Fibroblast of skin of back (primary cell): ENCODE measurements at regions not wholly inside any gene's neighbourhood (a gene's known extent, or its start where the extent isn't known, plus 50 kb on each side); places are given as distances from the start of the nearest gene placed in this dataset.
A peak's percentile ranks its signal among the peaks of the same experiment; 100 is the strongest.
"Not testable (repeated sequence)": the region's sequence is repeated elsewhere in the genome, so short reads cannot be mapped to it uniquely, and the experiment has no call there.

Experiments used
- DNase-seq: peaks from one replicate; pipeline ENCODE4 v3.0.0-alpha.2; 2013

DNA sequence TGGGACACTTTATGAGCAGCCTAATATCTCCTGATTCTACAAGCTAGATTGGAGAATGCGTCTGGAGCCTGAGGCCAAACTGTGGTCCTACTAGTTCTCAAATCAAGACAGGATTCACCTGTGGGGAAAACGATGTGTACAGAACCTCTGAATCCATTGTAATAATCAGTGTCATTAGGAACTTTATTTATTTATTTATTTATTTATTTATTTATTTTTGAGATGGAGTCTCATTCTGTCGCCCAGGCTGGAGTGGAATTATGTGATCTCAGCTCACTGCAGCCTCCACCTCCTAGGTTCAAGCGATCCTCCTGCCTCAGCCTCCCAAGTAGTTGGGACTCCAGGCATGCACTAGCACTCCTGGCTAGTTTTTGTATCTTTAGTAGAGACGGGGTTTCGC is 52.6 kb upstream of the KIF26B start:
- DNase-seq = not testable (repeated sequence)

DNA sequence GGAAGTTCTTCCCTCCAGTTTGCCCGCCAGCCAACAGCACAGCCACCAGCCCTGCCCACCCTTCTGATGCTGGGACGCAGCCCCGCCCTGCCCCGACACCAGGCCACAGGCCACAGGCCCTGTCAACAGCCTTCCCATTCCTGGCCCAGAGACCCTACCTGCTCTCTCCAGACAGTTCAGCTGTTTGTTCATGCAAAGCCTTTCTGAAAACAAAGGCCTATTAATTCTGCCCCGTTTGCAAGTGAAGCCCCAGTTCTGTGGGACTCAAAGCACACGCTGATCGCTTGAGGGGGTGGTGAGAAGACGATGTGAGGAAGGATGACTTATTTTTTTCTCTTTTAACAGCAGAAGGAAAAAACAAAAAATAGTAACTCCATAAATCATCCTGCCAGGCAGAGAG is 55.4 kb upstream of the KIF26B start:
- DNase-seq = no peak

DNA sequence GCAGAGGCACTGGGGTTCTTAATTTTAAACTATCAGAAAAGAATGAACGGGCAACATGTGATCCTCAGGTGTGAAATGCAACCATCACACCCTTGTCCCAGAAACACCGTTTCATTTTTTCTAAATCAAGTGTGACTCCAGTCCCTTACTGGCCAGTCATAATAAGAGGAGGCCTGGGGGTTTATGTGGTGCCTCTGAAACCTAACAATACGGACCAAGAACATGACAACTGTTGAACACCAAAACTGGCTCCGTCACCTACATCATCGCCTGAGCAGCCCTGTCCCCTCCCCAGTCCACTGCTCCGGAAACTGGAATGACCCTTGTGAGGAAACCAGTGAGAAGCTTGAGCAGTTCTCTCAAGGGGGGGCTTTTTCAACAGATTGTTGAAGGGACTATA is 55.9 kb upstream of the KIF26B start:
- DNase-seq = no peak

DNA sequence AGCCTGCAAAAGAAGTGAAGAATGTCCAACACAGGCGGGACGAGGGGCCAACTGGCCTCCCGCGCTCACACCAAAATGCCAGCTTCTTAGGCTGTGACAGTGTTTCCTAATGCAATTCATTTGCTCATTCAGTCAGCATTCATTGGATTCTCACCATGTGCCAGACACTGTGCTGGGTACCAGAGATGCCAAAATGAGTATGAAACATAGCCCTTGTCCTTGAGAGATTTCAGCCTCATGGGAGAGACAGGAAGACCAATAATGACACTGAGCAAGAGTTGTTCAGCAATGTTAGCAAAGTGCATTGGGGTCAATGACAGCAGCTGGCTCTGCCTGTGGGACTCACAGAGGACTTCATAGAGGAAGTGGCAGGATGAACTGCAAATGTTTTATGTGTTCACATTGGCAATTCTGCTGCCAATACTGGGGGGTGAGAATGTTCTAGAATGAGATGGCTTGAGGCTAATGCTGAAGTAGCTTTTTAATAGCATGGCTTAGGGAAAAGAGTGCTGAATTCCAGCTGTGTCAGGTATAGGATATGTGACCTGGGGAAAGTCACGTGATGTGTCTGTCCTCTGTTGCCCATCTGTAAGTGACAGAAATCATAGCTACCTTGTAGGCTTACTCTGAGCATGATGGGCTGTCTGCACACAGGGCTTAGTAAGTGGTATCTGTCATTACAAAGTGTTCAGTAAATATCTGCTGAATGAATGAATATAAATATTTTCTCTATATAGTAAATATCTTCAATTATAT is 58.3 kb upstream of the KIF26B start:
- no peak for DNase-seq

DNA sequence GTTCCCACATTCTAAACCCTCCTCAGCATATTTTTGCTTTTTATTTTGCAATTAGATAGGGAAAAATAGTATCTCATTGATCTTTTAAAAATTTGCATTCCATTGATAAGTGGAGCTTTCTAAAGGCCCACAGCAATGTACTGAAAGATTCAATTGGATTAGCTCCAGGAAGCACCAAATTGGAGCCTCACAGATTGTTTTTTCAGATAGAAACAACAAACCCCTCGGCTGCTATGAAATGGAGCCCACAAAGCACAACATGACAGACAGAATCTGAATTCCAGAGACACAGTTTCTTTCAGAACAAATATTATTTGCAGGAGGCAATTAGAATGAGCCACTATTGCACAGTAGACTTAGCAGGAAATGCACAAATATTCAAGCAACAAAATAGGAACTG is 58.9 kb upstream of the KIF26B start:
- no peak for DNase-seq

DNA sequence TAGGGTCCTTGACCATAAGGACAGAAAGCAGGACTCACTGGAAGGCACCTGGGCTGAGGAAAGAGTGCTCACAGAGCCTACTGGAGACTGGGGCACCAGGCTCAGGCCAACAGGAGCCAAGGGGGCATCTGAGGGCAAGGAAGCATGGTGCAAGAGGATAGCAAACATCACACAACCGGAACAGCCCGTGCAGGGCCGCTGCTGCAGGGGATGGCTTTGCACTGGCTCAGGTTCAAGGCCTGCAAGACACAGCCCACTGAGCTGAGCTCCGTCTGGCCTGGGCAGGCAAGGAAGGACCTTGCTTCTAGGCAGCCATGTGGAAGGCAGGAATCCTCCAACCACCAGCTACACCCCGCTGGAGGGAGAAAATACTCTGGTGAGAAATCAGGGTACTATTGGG is 59.8 kb upstream of the KIF26B start:
- DNase-seq = no peak

DNA sequence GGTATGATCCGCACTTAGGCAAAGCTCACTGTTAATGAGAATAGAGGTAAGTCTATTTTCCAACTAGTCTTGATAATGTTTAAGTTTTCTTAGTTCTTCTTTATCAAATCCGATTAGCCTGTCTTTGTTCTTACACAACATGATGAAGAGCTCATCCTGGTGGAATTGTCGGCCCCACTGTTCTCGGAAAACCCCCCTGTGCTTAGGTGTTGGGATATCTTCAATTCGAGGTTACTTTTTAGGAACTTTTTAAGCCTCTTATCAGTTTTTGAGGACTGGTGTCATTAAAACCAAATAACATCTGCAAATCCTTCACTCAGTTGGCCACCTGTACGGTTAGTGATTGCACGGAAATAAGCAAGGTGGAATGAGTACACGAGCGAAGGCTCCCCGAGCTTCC is 60.7 kb upstream of the KIF26B start:
- DNase-seq = no peak

DNA sequence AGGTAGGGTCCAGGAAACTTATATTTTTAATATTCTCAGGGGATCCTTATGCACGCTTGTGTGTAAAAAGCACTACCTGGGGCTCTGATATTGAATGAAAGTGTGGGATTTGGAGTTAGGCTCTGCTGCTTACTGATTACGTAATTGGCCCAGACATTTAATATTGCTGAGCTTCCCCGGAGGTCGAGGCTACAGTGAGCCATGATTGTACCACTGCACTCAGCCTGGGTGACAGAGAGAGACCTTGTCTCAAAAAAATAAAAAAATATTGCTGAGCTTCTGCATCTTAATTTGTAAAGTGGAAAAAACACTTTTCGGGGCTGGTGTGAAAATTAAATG is 62.2 kb upstream of the KIF26B start:
- no peak for DNase-seq

DNA sequence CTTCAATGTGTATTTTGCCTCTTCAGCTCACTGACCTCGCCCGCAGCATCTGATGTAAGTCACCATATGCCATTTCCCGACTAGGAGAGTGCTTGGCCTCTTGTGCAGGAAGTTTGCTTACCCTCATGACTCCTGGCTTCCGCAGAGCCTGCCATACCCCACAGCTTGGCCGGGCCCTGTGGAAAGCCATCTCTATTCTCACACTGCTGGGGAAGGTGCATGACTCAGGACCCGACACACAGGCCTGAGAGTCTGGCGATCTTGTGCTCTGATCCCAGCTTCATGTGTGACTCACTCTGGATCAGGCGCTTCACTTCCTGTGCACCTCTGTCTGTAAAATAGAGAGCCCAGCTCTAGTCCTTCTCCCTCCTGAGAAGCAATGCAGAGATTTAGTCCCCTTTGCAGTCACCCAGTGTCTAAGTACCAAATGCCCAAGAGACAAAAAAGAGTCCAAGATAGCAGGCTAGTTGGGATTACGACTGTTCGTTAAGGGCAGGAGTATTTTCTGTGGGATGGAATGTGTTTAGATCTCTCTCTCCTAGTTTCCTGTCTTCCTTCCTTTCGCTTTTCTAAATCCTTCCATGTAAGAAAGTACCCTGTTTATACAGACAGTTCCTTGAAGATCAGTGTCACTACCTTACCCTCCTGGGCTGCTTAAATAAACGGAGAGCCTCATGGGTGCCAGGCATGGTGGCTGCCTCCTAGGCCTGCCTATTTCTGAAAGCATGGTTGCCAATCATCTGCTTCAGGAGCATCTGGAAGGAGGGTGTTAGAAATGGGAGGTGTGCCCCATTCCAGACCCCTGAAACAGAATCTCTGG is 62.8 kb upstream of the KIF26B start:
- DNase-seq = peak; percentile 97

DNA sequence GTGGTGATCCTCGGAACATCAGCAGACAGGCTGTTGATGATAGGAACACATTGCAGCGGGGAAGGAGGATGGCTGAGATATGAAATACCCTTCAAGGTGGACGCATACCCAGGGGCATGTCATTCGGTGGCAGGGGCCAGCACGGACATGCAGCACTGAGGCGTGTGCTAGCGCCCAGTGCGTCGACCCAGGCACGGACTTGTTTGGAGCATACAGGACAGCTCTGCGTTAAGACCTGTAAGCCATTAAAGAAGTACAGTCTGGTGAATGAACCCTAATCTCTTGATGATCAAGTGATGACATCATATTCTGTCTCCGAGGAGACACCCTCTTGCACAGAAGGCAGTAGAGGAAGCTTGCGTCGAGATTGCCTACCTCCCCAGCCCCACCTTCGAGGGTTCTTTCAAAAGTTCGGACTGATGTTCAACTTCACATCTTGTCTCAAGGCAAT is 63.6 kb upstream of the KIF26B start:
- DNase-seq = no peak

DNA sequence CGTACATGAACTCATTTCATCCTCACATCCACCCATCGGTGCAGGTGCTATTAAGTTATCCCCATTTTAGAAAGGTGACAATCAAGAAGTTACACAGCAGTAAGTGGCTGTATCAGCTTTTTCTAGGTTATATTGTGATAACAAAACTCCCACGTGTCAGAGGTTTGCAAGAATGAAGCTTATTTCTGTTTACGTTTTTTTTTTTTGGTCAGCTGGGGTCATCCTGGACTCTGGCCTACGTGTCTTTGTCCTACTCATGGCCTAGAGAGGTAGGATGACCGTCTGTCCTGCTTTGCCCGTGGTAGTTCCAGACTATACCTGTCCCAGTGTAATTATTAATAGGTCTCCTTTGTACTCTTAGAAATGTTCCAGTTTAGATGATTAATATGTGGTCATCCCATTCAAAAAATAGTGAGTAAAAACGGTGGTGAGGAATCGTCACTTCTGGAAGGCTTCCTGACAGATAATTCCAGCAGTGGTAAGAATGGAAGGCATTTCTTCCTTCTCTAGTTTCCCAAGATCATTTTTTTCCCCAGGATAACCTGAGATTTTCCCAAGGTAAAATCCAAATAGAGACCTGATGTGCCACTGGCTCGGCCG is 64.2 kb upstream of the KIF26B start:
- no peak for DNase-seq

DNA sequence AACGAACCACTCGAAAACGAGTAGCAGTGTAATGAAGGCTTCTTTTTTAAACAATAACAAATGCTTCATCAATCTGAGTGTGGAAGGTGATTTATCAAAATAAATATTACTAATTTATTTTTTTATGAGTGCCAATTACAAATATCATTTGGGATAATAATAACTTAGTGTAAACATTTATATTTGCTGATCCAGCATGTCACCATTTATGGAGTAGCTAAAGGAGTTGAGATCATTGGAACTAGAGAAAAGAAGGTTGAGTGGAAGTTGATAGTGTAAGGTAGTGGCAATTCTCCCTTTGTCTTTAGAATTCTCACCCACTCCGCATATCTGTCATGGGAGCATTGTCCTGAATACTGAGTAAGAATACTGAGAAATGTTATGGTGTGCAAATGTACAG is 67.1 kb upstream of the KIF26B start:
- no peak for DNase-seq

DNA sequence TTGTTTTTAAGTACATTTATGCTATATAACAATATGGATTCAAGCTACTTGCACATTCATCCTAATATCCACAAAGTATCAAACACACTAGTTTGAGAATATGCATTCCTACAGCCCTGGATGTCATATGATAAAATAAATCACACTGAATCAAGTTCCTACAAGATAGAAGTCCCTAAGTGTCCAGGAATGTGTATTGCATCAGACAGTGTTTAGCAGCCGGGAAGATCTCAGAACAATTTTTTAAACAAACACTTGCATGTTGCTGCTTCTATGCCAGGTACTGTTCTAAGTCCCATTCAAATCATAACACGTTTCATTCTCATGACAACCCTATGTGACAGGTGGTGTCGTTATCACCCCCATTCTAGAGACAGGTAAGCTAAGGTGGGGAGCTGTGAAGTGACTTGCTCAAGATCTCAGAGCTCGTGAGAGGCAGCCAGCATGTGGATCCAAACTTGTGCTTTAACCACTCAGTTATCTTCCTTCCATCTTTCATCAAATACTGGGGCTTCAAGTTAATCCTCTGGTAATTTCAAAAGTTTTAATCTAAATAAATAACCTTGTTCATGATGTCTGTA is 68.3 kb upstream of the KIF26B start:
- peak; percentile 81 for DNase-seq

DNA sequence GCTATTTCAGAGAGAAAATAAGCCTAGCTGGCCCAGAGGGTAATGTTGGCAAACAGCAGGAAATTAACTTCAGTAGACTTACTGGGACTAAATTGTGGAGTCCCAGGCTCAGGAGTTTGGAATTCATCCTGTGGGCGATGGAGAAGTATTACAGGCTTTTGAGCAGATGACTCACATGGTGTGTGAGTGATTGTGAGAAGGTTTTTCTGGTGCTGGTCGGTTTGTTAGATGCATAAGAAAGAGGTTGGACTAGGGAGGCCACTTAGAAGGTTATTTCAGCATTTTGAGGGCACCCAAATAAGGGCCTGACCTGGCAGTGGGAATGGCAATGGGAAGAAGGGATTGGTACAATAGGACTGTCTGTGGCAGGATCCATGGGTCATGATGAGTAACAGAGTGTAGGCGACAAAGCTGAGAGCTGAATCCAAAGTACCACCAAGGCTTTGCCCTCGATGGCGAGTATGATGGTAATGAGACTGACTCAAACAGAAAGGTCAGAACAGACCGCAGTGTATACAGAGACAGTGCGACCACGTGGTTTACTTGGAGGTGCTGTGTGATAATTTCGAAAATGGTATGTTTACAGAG is 69.2 kb upstream of the KIF26B start:
- DNase-seq = peak; percentile 97

DNA sequence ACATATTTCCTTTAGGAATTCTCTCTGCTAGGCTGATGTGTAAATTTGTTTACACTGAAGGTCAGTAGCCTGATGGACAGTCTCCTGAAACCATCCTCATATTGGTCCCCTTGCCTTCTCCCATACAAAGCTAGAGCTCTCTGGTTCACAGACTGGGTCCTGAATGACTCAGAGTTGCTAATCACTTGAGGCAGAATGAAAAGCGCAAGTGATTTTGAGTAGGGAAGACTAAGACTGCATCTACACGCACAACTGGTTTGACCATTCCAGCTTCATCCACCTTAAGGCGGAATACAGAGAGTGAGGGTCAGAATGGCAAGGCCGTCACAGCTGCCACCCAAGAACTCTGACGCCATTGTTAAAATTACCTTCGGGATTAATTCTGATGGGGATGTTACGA is 70.2 kb upstream of the KIF26B start:
- DNase-seq = peak; percentile 28

DNA sequence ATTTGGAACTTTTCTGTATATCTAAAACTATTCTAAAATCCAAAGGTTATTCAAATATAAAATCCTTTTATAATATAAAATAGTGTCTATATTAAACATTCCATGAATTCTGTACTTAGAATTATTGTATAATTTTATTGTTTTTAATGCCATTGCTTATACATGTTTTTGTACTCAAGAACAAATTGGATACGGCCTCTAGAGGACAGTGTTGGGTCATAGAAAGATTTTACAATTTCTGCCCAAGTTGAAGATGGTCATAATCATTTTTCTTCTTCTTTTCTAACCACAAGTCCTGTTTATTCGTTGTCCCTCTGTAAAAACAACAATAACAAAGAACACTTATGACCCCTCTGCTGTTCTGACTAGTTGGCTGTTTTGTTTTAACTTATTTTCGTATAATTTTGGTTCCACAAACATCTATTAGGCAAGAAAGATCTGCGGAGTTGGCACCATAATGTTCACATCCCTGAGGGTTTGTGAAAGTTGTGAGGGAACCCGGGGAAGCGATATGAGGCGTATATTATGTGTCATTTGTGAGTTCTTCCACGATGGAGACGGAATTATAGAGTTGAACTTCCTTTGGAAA is 75.7 kb upstream of the KIF26B start:
- peak; percentile 60 for DNase-seq

DNA sequence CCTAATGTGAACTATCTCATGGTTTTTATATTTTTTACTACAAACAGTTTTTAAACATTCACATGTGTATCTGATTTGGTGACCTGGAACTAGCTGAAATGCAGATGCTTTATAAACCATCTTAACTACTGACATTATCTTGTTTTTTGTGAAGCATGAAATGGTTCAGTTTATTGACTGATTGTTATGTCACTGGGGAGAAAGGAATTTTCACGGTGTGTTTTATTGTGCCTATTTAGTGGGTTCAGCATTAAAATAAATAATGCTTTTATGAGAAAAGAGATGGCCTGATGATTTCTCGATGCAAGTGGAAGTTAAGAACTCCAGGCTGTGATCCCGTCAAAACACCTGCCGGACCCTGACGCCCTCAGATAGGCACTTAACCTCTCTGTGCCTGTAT is 79.9 kb upstream of the KIF26B start:
- no peak for DNase-seq

DNA sequence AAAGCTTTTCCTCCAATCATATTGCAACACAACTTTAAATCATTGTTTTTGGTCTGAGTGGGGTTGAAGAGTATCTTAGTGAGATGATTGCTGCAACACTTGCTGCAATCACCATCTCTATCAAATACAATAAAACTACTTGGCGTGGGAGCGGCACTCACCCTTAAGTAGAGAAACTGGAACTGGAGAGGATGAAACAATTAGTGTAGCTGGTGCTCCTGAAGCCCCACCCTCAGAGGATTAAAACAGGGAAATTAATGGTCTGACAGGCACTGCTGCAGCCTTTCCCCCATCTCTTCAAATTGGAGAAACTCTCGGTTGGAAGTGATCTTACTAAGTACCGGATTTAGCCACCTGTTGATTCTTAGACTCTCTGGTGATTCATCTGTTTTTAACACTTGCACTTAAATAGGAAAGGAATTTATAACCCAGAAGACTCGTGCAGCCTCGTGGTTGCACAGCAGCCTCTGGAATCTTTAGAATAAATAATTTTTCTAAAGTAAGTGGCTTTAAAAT is 80.5 kb upstream of the KIF26B start:
- peak; percentile 46 for DNase-seq

DNA sequence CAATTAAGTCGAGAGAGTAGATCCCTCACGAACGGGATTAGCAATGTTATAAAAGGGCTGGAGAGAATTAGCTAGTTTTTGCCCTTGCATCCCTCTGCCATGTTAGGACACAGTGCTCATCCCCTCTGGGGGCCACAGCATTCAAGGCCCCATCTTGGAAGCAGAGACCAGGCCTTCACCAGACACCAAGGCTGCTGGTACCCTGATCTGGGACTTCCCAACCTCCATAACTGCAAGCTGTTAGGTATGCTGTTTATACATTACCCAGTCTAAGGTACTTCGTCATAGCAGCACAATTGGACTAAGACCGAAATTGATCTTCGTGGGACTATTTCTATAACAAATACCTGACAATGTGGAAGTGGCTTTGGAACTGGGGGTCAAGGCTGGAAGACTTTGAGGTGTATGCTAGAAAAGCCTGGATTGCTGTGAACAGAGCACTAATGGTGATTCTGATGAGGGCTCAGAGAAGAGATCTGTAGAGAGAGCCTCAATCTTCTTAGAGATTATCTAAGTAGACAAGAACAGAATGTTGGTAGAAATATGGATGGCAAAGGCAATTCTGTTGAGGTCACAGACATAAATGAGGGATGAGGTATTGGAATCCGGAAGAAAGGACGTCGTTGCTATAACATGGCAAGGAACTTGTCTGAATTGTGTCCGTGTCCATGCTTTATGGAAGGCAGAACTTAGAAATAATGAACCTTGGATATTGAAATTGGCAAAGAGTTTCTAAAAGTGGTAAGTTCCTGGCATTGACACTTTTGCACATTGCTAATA is 83.8 kb upstream of the KIF26B start:
- DNase-seq = no peak

DNA sequence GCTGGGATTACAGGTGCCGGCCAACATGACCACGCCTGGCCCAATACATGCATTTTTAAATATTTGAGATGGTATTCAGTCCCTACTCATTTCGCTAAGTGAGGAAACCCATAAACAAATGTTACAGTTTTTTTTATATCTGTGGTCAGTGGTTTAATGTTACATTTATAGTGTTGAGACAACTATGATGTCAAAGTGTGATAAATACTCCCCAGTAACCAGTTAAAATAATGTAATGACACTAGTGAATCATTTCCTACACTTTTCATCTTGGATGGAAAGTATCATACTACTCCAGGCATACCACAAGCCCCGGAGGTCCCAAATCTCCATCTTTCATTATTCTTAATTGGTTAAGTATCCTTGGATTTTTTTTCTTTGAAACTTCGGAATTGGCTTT is 87.5 kb upstream of the KIF26B start:
- DNase-seq = peak; percentile 17

DNA sequence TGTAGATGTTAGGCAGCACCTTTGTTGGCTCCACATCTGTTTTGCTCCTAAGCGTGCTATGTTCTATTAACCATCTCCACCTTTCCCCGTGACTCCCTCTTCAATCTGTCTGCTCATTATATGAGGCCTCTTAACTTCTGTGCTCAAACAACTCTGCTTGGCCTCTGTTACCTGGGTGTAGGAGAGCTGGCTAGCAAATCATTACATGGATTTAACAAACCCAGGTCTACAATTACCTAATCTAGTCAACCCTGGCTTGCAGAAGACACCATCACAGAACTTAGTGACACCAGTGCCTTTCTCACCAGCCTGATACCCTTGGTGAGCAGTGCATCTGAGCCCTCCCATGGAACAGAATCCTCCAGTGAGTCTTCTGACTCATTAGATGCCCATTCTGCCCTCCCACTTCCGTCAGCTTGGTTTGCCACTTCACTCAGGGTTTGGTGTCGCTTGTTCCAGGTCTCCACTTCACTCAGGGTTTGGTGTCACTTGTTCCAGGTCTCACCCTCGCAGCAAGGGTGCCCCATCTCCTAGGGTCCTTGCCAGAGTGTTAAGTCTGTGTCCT is 92.0 kb upstream of the KIF26B start:
- no peak for DNase-seq
